Thyroid gland (tissue), 4 donors: ENCODE measurements at regions not wholly inside any gene's neighbourhood (a gene's known extent, or its start where the extent isn't known, plus 50 kb on each side); places are given as distances from the start of the nearest gene placed in this dataset.

Experiments used
- POLR2A ChIP-seq, 2 donors: fragments of 450-650 bp; IDR thresholded peaks; one replicate each; pipeline ENCODE4 v1.6.1; 2017; ENCODE audit warnings: antibody characterized with exemption in 2 of 2, mild to moderate bottlenecking in 2 of 2, moderate library complexity in 1 of 2
- TF ChIP-seq, protein P1 (sequence below), 6 experiments: fragments of 200-600 bp in 3 of 6; fragments of 450-650 bp in 3 of 6; sonication (generic) in 3 of 6; IDR thresholded peaks; one replicate each; pipeline ENCODE4 v1.5.1; 2016 to 2019; ENCODE audit warnings: antibody characterized with exemption in 6 of 6, mild to moderate bottlenecking in 2 of 6, inconsistent platforms in 1 of 6, moderate library complexity in 1 of 6

DNA sequence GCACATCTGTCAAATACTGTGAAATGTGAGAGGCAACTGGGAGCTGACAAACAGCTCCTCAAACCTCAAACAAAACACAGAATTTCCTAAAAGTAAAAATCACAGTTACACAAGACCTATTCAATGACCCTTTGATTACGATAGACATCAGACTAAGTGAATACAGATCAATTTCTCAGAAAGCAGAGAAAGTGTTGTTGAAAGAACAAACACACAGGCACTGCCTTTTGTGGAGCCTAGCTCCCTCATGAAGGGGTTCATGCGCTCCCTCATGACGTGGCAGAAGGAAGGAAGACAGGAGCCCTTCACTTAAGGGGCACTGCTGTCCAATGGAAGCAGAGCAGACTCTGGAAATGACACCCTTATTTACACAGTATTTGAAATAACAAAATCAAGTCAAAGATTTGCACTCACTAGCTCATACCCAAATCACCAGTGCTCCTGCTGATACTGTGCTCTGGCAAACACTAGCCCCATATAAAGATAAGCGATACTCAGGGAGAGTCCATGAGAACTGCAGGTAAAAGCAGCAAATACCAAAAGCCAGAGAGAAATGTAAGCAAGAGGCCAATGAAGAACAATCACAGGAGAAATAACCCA, 144.9 kb downstream of the KLF12 start:
- no peak for TF ChIP-seq POLR2A (IDR thresholded peaks at IDR 0.05)
- TF ChIP-seq, protein P1, sequence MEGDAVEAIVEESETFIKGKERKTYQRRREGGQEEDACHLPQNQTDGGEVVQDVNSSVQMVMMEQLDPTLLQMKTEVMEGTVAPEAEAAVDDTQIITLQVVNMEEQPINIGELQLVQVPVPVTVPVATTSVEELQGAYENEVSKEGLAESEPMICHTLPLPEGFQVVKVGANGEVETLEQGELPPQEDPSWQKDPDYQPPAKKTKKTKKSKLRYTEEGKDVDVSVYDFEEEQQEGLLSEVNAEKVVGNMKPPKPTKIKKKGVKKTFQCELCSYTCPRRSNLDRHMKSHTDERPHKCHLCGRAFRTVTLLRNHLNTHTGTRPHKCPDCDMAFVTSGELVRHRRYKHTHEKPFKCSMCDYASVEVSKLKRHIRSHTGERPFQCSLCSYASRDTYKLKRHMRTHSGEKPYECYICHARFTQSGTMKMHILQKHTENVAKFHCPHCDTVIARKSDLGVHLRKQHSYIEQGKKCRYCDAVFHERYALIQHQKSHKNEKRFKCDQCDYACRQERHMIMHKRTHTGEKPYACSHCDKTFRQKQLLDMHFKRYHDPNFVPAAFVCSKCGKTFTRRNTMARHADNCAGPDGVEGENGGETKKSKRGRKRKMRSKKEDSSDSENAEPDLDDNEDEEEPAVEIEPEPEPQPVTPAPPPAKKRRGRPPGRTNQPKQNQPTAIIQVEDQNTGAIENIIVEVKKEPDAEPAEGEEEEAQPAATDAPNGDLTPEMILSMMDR (IDR thresholded peaks at IDR 0.05) = no peak
